WERI-Rb-1 (cell line): ENCODE measurements at regions not wholly inside any gene's neighbourhood (a gene's known extent, or its start where the extent isn't known, plus 50 kb on each side); places are given as distances from the start of the nearest gene placed in this dataset.

Source experiments
- DNase-seq: peaks from one replicate; pipeline ENCODE4 v3.0.0-alpha.2; 2020
- H3K27ac ChIP-seq: fragments of 250-450 bp; sonication (Bioruptor Pico); 2 replicates; pipeline ENCODE4 v1.5.1; 2020; ENCODE audit warnings: mild to moderate bottlenecking, moderate library complexity
- H3K27me3 ChIP-seq: fragments of 250-450 bp; sonication (Bioruptor Pico); 2 replicates; pipeline ENCODE4 v1.5.1; 2021; ENCODE audit warnings: mild to moderate bottlenecking, low read depth, moderate library complexity; ENCODE audit not compliant: insufficient read depth, severe bottlenecking
- H3K36me3 ChIP-seq: fragments of 250-450 bp; sonication (Bioruptor Pico); 2 replicates; pipeline ENCODE4 v1.5.1; 2020; ENCODE audit warnings: mild to moderate bottlenecking, moderate library complexity
- H3K4me3 ChIP-seq: 2 replicates; pipeline ENCODE4 v1.5.1; 2011; ENCODE audit warnings: low read depth, mild to moderate bottlenecking, control low read depth, low read length
- H3K9me3 ChIP-seq: fragments of 250-450 bp; sonication (Bioruptor Pico); 2 replicates; pipeline ENCODE4 v1.5.1; 2021; ENCODE audit warnings: mild to moderate bottlenecking, moderate library complexity; ENCODE audit not compliant: severe bottlenecking
- CTCF ChIP-seq: IDR thresholded peaks from 2 replicates; pipeline ENCODE4 v1.5.1; 2011; ENCODE audit warnings: low read depth, mild to moderate bottlenecking, control low read depth, inconsistent platforms, low read length

DNA sequence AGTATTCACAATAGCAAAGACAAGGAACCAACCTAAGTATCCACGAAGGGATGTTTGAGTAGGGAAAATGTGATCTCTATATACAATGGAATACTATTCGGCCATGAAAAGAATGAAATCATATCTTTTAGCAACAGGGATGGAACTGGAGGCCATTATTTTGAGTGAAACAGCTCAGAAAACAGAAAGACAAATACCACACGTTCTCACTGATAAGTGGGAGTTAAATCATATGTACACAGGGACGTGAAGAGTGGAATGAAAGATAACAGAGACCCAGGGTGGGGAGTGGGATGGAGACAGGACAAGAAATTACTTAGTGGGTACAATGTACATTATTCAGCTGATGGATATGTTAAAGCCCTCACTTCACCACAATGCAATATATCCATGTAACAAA, 1012.7 kb downstream of the TBC1D22A start:
- Histone ChIP-seq H3K27ac (no peak overlapping the region), H3K4me3 (no peak overlapping the region), H3K9me3 (peaks cover 4% of the 10 kb centered on the region), H3K36me3 (no peaks in the 10 kb centered on the region), H3K27me3 (no peaks in the 10 kb centered on the region)
- DNase-seq = no peak
- TF ChIP-seq CTCF = no peak

DNA sequence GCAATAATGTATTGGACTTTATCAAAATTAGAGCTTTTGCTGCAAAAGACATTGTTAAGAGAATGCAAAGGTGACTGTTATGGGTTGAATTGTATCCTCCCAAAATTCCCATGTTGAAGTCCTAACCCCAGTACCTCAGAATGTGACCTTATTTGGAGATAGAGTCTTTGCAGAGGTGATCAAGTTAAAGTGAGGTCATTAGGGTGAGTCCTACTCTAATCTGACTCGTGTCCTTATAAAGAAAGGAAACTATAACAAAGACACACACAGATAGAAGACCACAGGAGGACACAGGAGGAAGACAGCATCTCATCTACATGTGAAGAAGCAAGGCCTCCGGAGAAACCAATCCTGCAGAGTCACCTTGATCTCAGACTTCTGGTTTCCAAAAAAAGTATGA, 1011.2 kb downstream of the TBC1D22A start:
- DNase-seq = no peak
- Histone ChIP-seq H3K4me3 (no peak overlapping the region), H3K27ac (no peak overlapping the region), H3K27me3 (no peaks in the 10 kb centered on the region), H3K36me3 (no peaks in the 10 kb centered on the region), H3K9me3 (peaks cover 4% of the 10 kb centered on the region)
- TF ChIP-seq CTCF = no peak

- no peaks in the 10 kb centered on the region for H3K36me3 ChIP-seq
- DNase-seq = no peak
- no peak overlapping the region for H3K4me3 ChIP-seq
- peaks cover 4% of the 10 kb centered on the region for H3K9me3 ChIP-seq
- H3K27me3 ChIP-seq = no peaks in the 10 kb centered on the region
- no peak for TF ChIP-seq CTCF
- H3K27ac ChIP-seq = no peak overlapping the region
These were observed 1010.4 kb downstream of the TBC1D22A start for GRCh38 chr22:47772864-47773263.

- H3K9me3 ChIP-seq = peaks cover 4% of the 10 kb centered on the region
- no peak for TF ChIP-seq CTCF
These were observed 1007.2 kb downstream of the TBC1D22A start for GRCh38 chr22:47769652-47770051.

GRCh38 chr22:47768027-47768426, 1005.6 kb downstream of the TBC1D22A start:
- Histone ChIP-seq H3K4me3 (no peak overlapping the region), H3K9me3 (peaks cover 4% of the 10 kb centered on the region), H3K36me3 (no peaks in the 10 kb centered on the region), H3K27me3 (no peaks in the 10 kb centered on the region), H3K27ac (no peak overlapping the region)
- TF ChIP-seq CTCF = no peak
- no peak for DNase-seq

More at GRCh38 chr22:47769652-47770051, 1007.2 kb downstream of the TBC1D22A start:
- Histone ChIP-seq H3K27me3 (no peaks in the 10 kb centered on the region), H3K4me3 (no peak overlapping the region), H3K27ac (no peak overlapping the region), H3K36me3 (no peaks in the 10 kb centered on the region)
- DNase-seq = no peak

GRCh38 chr22:47767403-47767802, 1005.0 kb downstream of the TBC1D22A start:
- Histone ChIP-seq H3K9me3 (peaks cover 4% of the 10 kb centered on the region), H3K4me3 (no peak overlapping the region), H3K36me3 (no peaks in the 10 kb centered on the region), H3K27me3 (no peaks in the 10 kb centered on the region), H3K27ac (no peak overlapping the region)
- TF ChIP-seq CTCF = no peak
- DNase-seq = no peak
